Activated CD8-positive, alpha-beta memory T cell treated with anti-CD3 and anti-CD28 coated beads, Interleukin-2, amount 50 U/mL, for 24 hours (primary cell): ENCODE measurements at regions not wholly inside any gene's neighbourhood (a gene's known extent, or its start where the extent isn't known, plus 50 kb on each side); places are given as distances from the start of the nearest gene placed in this dataset.

Experiments used
- DNase-seq: peaks from one replicate; pipeline ENCODE4 v3.0.0-alpha.2; 2020; ENCODE audit errors: extremely low read depth

DNA sequence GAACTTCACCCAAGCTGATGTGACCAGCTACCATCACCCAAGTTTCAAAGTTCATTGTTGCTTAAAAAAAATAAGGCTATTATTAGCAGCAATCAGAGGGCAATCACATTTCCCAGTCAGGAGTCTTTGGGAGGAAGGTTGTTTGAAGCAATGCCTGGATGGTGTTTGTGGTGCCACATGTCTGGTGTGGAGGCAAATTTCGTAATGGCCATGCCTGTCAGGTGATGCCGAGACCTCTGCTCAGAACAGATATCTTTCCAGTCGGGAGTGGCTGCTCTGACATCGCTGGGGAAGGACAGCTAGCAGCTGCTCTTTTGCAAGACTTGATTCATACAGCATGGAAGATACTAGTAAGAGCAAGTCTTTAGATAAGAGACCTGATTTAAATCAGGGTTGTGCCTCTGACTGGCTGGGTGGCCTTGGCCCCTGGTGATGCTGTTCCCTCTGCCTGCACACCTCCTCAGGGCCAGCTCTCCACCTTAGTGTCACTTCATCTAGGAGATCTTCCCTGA is 187.8 kb upstream of the JUN start:
- DNase-seq, result no peak

DNA sequence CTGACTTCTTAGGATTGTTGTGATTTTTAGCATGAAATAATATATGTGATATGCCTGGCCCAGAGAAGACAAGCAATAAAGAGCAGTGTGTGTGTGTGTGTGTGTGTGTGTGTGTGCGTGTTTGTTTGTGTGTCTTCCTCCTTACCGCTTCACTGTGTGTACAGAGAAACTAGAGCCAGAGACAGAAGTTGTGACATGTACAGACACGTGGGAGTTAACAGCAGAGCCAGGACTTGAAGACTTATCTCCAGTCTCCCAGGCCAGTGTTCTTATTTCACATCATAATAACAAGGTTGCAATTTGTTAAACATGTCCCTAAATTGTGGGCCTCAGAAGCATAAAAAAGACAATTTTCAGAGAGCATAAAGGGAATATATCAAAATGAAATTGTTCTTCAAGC is 192.0 kb upstream of the JUN start:
- no peak for DNase-seq

DNA sequence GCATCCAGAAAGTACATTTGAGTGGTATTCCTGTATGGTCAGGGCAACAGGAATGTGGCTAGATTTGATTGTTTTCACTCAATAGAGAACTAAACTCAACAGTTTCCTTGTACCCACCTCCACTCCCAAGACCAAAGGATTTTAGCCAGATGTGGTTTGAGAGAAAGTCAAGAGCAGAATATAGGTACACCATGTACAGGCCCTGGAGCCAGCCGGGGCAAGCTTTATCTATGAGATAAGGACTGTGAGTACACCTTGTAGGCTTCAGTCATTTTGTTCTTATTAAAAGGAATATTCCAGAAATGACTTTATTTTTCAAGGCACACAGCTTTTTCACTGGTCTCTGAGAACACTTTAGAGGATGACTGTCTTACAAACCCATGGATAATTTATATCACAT is 192.4 kb upstream of the JUN start:
- no peak for DNase-seq

DNA sequence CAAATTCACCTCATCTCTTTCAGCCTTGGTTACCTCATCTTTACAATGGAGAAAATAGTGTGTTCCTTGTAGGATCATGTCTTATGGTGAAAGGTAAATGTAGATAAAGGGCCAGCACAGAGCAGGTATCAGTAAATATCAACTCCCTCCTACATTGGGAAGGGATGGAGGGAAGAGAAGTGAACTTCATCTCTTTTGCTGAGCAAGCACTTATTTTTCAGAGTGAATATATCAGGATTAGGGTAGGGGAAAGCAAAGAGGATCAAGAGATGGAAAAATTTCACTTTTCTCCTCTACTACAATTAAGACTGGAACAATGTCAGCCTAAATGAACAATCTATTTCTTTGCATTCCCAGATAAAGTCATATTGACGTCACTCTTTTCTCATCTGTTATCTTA is 193.8 kb upstream of the JUN start:
- DNase-seq, result no peak

DNA sequence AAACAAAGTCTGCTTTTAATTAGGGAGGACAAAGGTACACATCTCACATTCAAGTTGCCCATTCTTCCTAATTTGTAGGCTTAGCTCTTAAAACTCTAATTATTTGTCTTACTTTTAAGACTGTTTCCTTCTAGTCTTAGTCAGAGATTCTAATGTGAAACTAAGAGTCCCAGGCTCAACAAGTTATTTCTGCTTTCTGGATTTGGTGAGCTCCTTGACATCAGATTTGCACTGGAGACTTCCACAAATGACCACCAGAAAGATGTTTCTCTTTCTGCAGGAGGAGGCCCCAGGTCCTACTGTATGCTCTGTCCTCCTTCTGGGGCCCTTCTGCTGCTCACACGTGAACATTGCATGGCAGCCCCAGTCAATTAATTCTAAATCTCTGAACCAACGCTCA is 194.2 kb upstream of the JUN start:
- DNase-seq, result no peak

DNA sequence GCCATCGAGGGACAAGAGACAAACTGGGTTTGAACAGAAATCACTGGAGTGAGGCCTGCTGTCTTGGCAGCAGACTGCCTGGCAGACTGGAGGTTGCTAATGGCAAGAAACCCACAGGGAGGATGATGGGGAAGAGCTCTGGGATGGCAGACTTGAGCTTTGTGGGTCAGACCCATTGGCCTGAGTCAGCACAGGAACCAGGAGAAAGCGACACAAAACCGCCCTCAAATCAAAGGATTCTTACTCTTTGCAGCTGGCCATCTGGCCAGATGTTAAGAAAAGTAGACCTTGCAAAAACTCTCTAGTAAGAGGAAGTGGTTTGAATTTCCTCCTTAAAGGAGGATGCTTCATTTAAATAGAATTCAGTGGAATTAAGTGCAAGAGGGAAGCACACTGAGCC is 195.2 kb upstream of the JUN start:
- DNase-seq, result no peak

DNA sequence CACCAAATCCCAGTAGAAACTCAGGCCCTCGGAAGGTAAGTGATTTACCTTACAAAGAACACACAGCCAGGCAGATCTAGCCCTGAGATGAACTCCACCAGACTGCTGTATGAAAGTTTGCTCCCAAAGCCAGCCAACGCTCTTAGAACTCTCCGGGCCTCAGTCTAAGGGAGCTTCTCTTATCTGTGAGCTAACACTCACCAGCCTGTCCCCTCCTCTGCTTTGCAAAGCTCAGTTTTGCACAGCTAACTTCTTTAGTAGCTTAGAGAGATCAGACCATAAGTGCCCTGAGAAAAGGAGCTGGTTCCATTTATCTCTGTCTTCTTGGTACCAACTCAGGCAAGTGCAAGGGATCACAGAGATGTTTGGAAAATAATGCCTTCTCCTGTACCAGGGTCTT is 195.8 kb upstream of the JUN start:
- DNase-seq, result no peak

DNA sequence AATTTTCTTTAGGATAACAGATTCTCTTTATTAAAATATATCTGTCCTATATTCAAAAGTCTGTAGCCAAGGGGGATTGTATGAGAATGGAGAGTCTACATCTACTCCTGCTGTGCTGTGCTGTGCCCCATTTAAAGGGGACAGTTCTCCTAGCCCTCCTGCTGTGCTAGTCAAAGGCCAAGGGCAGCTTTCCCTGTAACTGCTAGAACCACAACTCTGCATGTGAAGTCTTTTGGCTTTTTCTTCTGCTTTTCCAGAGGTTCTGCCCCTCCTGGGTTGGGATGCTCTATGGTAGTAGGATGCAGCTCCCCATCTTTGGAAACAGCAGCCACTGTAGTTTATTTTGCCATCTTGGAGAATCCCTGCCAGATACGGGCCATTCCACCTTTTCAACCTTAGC is 197.5 kb upstream of the JUN start:
- DNase-seq, result no peak

DNA sequence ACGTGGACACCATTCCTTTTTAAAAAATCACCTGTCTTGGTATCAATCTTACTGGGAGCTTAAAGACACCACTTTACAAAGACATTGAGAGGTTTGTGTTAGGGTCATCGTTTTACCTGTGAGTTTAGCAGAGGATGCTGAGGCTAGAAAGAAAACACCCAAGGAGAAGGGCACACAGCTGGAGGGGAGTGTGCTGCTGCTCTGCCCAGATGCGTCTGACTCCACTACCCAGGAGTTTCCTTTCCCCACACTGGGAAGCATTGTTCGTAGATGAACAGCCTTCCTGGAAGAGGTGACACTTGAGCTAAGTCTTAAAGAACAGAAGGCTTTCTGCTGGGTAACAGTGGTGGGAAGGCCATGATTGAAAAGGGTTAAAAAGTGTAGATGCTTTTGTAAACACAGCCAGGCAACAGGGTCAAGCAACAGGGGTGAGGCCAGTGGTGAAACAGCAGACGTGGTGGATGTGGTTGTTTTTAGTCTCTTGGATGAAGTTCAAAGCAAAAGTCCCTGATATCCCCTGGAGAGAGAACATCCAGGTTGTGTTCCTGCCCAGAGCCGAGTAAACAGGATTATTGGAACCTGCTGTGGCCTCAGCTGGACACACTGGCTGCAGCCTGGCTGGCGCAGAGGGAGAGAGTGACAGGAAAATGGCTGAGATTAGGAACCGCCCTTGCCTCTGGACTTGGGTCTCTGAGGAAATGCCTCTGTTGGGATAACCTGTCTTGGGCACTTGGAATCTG is 198.6 kb upstream of the JUN start:
- no peak for DNase-seq

DNA sequence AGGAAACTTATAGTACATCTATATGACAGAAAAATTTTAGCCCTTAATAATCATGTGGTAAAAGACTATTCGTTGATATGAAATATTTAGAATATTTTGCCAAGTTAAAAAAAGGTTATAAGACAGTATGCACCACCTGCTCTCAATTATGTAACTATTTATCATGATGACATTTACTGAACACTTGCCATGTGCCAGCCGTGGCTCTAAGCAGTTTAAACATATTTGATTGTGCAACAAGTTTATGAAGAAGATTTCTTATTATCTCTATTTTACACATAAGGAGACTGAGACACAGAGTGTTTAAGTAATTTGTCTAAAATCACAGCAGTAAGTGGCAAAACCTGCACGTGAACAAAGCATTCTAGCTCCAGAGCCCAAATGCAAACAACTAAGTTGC is 199.3 kb upstream of the JUN start:
- DNase-seq, result no peak

DNA sequence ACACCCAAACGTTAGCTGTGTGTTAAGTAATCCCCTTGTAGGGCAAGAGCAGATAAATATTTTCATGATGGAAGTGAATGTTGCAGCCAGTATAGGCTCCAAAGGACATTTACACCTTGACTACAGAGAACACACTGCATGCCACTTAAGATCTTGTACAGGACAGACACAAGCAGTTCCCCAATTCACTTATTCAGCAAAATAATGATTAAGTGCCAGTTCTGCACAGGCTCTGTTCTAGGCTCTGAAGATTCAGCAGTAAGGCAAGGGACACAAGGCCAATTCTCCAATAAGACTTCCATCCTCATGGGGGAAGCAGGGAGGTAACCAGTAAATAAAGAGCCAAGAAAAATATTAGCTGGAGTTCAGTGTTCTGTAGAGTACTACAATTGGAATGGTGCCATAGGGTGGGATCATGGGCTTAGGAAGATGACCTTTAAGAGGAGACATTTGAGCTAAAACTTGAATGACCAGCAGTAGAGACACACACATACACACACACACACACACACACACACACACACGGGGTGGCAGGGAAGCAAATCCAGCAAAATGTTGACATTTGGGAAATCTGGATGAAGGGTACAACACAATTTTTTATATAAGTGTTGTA is 199.9 kb upstream of the JUN start:
- no peak for DNase-seq

DNA sequence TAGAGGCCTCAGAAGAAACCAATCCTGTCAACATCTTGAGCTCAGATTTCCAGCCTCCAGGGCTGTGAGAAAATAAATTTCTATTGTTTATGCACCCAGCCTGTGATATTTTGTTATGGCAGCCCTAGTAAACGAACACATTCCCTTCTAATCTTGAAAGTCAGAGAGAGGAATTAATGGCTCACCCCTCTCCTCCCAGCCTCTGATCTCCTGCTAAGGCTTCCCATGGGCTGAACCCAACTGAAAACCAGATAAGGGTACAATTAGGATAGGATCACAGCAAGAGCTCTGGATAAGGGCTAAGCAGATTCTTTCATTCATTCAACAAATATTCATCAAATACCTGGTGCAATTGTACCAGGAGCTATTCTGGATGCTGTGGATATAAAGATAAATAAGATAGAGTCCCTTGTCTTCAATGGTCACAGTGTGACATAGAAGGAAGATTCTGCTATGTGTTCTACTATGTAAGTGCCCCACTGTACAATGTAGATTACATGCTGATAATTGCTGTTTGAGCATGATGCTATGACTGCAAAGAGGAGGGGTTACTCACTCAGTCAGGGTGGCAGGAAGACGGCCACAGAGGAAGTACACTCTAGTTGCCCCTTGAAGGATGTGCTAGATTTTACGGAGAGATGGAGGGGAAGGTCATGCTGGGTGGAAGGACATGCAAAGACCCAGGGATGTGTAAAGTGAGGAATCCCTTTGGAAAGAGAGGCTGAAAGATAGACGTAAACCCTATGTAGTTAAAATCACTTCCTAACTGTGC is 203.3 kb upstream of the JUN start:
- no peak for DNase-seq

DNA sequence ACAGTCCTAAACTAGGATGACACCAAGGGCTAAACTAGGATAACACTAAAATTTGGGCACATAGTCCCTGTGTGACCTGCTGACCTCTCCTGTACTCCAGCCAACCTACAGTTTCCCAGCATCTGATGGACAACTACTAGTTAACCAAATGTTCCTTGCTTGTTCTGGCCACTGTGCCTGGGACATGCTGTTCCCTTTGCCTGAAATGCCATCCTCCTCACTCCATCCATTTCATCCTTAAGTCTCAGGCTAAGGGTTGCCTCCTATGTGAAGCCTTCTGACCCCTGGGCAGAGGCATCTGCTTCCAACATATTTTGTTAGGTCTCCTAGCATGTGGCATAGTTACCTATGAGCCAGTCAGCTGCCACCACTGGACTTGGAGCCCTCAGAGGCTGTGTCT is 204.9 kb upstream of the JUN start:
- no peak for DNase-seq

DNA sequence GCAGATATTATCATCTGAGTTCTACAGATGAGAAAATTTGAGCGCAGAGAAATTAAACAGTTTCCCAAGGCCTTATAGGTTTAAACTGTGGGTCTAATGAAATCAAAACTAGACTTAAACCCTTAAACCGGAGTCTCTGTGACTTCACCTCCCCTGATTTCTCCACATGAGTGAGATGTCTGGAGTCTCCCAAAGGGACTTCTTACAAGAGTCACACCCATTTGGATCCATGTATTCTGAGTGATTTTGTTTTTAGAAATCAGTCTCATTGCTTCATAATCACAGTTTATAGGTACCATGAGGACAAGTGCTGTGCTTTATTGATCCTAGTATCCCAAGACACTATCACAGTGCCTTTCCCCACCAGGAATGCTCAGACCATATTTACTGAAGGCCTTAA is 206.0 kb upstream of the JUN start:
- DNase-seq, result no peak

DNA sequence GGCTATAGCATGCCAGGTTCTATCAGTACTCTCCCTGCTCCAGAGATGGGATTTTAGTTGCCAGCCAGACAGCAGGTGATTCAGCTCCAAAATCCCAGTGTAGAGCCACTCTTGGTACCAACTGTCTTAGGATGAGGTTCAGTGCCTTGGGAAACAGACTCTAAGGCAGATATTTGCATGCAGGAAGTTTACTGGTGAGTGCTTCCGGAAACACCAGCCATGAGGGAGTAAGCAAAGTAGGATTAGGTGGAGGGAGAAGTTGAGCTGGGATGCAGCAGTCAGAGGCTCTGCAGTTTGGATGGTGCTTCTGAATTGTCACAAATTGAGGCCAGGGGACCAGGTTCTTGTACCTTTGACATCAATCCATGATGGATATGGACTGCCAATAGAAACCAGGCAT is 207.5 kb upstream of the JUN start:
- DNase-seq, result no peak

DNA sequence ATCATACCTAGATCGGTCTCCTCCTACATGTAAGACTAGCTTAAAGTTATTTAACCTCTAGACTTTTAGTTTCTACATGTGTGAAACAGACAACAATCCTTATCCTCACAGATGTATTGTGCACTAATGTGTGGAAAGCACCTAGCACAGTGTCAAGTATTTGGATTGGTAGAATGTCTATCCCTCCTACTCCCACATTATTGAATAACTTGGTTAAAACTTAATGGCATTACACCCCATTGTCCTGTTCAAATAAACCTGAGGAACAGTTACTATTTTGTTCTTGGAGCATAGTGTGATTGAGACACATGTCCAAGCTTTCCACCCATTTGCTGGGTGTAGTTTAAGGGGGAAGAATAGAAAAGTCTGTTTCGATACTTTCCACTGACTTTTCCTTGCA is 208.8 kb upstream of the JUN start:
- DNase-seq, result no peak

DNA sequence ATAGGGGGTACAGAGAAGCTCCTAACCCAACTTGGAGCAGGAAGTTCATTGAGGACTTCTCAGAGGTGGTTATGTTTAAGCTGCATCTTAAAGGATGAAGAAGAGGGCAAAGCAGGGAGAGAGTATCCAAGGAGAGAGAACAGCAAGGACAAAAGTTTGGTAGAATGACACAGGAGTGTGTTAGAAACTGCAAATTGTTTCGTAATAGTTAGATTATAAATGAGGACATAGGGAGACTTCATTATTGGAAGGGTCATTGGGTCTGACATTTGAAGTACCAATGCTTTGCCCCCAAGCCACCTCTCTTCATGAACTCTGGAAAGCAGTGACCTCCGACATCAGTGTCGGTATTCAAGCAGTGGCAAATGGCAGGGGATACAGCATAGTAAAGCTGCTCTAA is 209.6 kb upstream of the JUN start:
- no peak for DNase-seq

DNA sequence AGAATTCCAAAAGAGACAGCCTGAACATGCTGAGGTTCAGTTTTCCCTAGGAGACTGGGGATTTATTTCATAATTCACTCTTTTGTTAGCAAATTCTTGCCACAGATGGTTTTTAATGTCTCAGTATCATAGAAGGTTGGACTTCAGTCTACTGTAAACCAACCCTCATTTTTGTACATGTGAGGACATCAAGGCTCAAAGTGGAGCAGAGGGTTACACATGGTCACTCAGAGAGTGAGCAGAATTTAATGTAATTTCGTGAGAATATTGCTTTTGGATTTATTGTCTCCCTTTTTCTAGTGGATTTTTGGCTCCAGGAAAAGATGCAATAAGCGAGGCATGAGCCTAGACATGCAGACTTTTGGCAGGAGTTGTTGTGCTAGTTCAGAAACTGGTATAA is 210.8 kb upstream of the JUN start:
- no peak for DNase-seq

DNA sequence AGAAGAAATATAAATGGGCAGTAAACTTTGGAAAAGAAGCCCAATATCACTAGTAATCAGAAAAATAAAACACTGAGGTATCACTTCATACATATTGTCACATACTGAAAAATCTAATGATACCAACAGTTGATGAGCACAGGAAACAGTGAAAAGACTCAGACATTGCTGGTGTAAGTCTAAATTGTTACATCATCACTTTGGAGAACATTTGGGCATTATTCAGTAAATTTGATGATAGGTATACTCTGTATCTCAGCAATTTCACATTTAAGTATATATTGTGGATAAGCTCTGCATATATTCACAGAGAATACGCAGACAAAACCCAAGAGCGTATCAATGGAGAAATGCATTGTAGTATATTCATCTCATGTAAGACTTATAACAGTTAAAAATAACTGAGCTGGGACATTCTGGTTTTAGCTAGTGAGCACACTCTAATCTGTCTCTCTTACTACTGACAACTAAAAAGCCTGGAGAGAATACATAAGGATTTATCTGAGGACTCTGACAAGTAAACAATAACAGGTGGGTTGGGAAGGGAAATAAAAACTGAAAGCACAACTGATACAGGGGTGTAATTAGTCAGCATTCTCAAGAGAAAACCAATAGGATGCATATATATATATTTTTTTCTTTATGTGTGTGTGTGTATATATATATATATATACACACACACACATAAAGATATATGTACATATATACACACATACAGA is 212.7 kb upstream of the JUN start:
- DNase-seq, result no peak

DNA sequence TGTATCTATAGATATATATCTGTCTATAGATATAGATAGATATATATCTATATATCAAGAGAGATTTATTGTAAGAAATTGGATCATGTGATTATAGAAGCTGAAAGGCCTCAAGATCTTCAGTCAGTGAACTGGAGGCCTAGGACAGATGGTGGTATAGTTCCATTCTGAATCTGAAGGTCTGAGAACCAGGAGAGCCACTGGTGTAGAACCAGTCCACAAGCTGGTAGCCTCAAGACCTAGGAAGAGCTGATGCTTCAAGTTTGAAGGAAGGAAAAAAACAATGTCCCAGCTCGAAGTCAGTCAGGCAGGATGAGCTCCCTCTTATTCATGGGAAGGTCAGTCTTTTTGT is 213.2 kb upstream of the JUN start:
- DNase-seq, result no peak

DNA sequence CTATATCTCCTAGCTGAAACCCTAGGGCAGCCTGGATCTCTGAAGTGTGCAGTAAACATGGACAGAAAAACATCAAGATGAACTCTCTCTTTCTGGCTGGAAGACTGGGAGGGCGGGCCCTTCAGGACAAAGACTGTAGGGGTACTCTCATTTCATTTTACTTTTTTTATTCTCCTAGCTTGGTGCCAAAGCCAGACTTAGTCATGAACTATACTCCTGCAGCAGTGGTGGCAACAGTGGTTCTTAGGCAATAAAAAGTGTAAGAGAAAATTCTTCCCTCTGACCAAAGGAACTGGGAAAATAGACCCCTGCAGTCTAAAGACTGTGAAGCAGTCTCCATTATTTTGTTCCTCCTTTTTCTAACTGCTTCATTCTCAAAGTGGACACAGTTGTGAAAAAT is 213.8 kb upstream of the JUN start:
- no peak for DNase-seq

DNA sequence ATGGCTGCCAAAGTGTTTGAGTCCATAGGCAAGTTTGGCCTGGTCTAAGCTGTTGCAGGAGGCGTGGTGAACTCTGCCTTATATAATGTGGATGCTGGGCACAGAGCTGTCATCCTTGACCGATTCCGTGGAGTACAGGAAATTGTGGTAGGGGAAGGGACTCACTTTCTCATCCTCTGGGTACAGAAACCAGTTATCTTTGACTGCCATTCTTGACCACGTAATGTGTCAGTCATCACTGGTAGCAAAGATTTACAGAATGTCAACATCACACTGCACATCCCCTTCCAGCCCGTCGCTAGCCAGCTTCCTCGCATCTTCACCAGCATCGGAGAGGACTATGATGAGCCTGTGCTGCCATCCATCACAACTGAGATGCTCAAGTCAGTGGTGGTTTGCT is 215.8 kb upstream of the JUN start:
- DNase-seq, result no peak

DNA sequence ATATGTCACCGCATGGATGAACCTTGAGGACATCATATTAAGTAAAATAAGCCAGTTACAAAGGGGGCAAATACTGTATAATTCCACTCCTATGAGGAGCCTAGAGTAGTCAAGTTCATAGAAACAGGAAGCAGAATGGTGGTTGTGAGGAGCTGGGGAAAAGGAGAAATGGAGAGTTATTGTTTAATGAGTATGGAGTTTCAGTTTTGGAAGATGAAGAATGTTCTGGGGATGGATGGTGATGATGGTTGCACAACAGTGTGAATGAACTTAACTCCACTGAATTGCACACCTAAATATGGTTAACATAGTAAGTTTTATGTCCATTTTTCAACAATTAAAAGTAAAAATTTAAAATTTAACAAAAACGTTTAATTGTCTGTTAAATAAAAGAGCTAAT is 220.9 kb upstream of the JUN start:
- DNase-seq, result no peak
